BE2C (cell line): ENCODE measurements at regions not wholly inside any gene's neighbourhood (a gene's known extent, or its start where the extent isn't known, plus 50 kb on each side); places are given as distances from the start of the nearest gene placed in this dataset.

Source experiments
- DNase-seq: peaks from one replicate; pipeline ENCODE4 v3.0.0-alpha.2; 2020
- H3K27me3 ChIP-seq: fragments of 250-450 bp; sonication (Bioruptor Pico); 2 replicates; pipeline ENCODE4 v1.5.1; 2020; ENCODE audit warnings: mild to moderate bottlenecking
- H3K36me3 ChIP-seq: fragments of 250-450 bp; sonication (Bioruptor Pico); 2 replicates; pipeline ENCODE4 v1.5.1; 2020; ENCODE audit warnings: mild to moderate bottlenecking
- H3K4me1 ChIP-seq: fragments of 250-450 bp; sonication (Bioruptor Pico); 2 replicates; pipeline ENCODE4 v1.5.1; 2020
- H3K4me3 ChIP-seq: 2 replicates; pipeline ENCODE4 v1.5.1; 2011; ENCODE audit warnings: low read depth, low read length
- H3K9me3 ChIP-seq: fragments of 250-450 bp; sonication (Bioruptor Pico); 2 replicates; pipeline ENCODE4 v1.5.1; 2020
- CTCF ChIP-seq: IDR thresholded peaks from 2 replicates; pipeline ENCODE4 v1.5.1; 2012; ENCODE audit warnings: mild to moderate bottlenecking, low read depth, low read length

DNA sequence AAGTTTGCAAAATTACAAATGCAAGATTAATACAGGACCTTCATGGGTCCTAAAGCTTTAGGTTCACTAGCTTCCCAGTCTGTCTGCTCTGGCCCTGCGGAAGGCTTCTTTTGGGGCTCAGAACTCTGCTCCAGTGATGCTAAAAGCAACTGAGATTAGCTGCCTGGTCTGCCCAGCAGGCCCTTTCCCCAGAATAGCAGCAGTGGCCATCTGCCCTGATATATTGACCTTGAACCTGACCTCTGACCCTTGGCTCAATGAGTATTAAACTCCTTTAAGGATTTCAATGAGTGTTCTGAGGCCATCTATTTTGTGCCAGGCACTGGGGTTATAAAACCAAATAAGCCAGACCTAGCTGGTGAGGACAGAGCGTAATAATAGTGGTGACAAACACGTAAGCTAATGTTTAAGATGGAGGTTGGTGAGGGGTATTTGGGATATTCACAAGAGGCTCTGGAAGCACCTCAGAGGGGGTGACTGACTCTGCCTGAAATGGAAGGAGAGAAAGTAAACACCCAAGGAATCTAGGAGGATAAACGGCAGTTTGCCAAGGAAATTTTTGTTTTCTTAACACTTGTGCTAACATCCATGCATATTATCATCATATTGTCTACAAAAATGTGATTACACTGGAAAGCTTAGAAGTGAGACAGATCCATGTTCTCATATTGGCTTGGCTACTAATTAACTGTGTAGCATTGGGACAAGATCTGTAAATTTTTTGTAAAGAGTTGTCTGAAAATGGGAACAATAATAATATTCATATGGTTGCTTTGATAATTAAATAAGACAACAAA is 50.4 kb upstream of the LCLAT1 start:
- Histone ChIP-seq H3K27me3 (no peaks in the 10 kb centered on the region), H3K9me3 (no peaks in the 10 kb centered on the region), H3K36me3 (no peaks in the 10 kb centered on the region), H3K4me3 (no peak overlapping the region), H3K4me1 (no peaks in the 10 kb centered on the region)
- TF ChIP-seq CTCF: no peak
- no peak for DNase-seq
